GM21737 (cell line): ENCODE measurements at regions not wholly inside any gene's neighbourhood (a gene's known extent, or its start where the extent isn't known, plus 50 kb on each side); places are given as distances from the start of the nearest gene placed in this dataset.
"Not testable (repeated sequence)": the region's sequence is repeated elsewhere in the genome, so short reads cannot be mapped to it uniquely, and the experiment has no call there.

Experiments used
- ATAC-seq: cut with Tn5 transposase; IDR thresholded peaks from one replicate; pipeline ENCODE4 v1.9.1; 2021; ENCODE audit warnings: mild to moderate bottlenecking, moderate library complexity; ENCODE audit not compliant: unreplicated experiment

- not testable (repeated sequence) for ATAC-seq
Observed at GRCh38 chr1:173394813-173395212, 82.3 kb upstream of the PRDX6 start.

GRCh38 chr1:173395762-173396161 is 81.4 kb upstream of the PRDX6 start:
- no peak for ATAC-seq

GRCh38 chr1:173400387-173400995 is 76.6 kb upstream of the PRDX6 start:
- ATAC-seq, result no peak

GRCh38 chr1:173403996-173404395 is 73.1 kb upstream of the PRDX6 start:
- no peak for ATAC-seq

GRCh38 chr1:173405281-173405680 is 71.9 kb upstream of the PRDX6 start:
- no peak for ATAC-seq

- no peak for ATAC-seq
Observed at GRCh38 chr1:173405834-173406233, 71.3 kb upstream of the PRDX6 start.

- ATAC-seq, result no peak
Observed at GRCh38 chr1:173406783-173407230, 70.3 kb upstream of the PRDX6 start.

- ATAC-seq, result no peak
Observed at GRCh38 chr1:173407846-173408245, 69.3 kb upstream of the PRDX6 start.

GRCh38 chr1:173408886-173409285 is 68.2 kb upstream of the PRDX6 start:
- no peak for ATAC-seq

GRCh38 chr1:173409613-173410012 is 67.5 kb upstream of the PRDX6 start:
- no peak for ATAC-seq

GRCh38 chr1:173410133-173410793 is 66.9 kb upstream of the PRDX6 start:
- peak; percentile 7 for ATAC-seq

- ATAC-seq, result peak; percentile 47
Observed at GRCh38 chr1:173410794-173411236, 66.3 kb upstream of the PRDX6 start.

GRCh38 chr1:173411835-173412742 is 65.0 kb upstream of the PRDX6 start:
- no peak for ATAC-seq

- no peak for ATAC-seq
Observed at GRCh38 chr1:173413271-173413707, 63.8 kb upstream of the PRDX6 start.

- peak; percentile 46 for ATAC-seq
Observed at GRCh38 chr1:173414136-173414535, 63.0 kb upstream of the PRDX6 start.

GRCh38 chr1:173414539-173415226 is 62.5 kb upstream of the PRDX6 start:
- no peak for ATAC-seq

GRCh38 chr1:173415490-173415889 is 61.6 kb upstream of the PRDX6 start:
- no peak for ATAC-seq

GRCh38 chr1:173415905-173416450 is 61.2 kb upstream of the PRDX6 start:
- ATAC-seq, result no peak

GRCh38 chr1:173417563-173417962 is 59.6 kb upstream of the PRDX6 start:
- no peak for ATAC-seq

- ATAC-seq, result no peak
Observed at GRCh38 chr1:173418107-173418985, 58.8 kb upstream of the PRDX6 start.
